Esophagus muscularis mucosa (tissue), 4 donors: ENCODE measurements at regions not wholly inside any gene's neighbourhood (a gene's known extent, or its start where the extent isn't known, plus 50 kb on each side); places are given as distances from the start of the nearest gene placed in this dataset.

Experiments used
- DNase-seq: peaks from one replicate; pipeline ENCODE4 v3.0.0-alpha.2; 2017; ENCODE audit errors: extremely low spot score
- H3K27ac ChIP-seq, 4 donors: fragments of 200-600 bp; sonication (generic); replicated peaks in 1 of 4; 1 replicate in 3 of 4; 2 replicates in 1 of 4; pipeline ENCODE4 v1.5.1; 2016 to 2019; ENCODE audit warnings: mild to moderate bottlenecking in 1 of 4
- H3K27me3 ChIP-seq, 4 donors: fragments of 200-600 bp; sonication (generic); one replicate each; pipeline versions ENCODE4 v1.5.1 to v1.6.0; 2016 to 2019
- H3K36me3 ChIP-seq, 4 donors: fragments of 200-600 bp; sonication (generic); one replicate each; pipeline ENCODE4 v1.5.1; 2016 to 2019
- H3K4me1 ChIP-seq, 4 donors: fragments of 200-600 bp; sonication (generic); one replicate each; pipeline ENCODE4 v1.5.1; 2016 to 2019
- H3K4me3 ChIP-seq, 4 donors: fragments of 200-600 bp; sonication (generic); 1 replicate in 2 of 4; 2 replicates in 2 of 4; pipeline ENCODE4 v1.5.1; 2016 to 2019; ENCODE audit warnings: mild to moderate bottlenecking in 4 of 4, moderate library complexity in 1 of 4
- H3K9me3 ChIP-seq, 4 donors: fragments of 200-600 bp; sonication (generic); 1 replicate in 3 of 4; 2 replicates in 1 of 4; pipeline ENCODE4 v1.5.1; 2016 to 2019
- EP300 ChIP-seq: sonication (generic); formaldehyde crosslinking; IDR thresholded peaks from one replicate; pipeline ENCODE4 v1.6.1; 2017; ENCODE audit warnings: antibody characterized with exemption
- POLR2A ChIP-seq: fragments of 450-650 bp; IDR thresholded peaks from one replicate; pipeline ENCODE4 v1.6.1; 2017; ENCODE audit warnings: antibody characterized with exemption, moderate library complexity, mild to moderate bottlenecking, low read depth
- POLR2AphosphoS5 ChIP-seq, 2 donors: sonication (generic); formaldehyde crosslinking; IDR thresholded peaks; one replicate each; pipeline ENCODE4 v1.6.1; 2017; ENCODE audit warnings: antibody characterized with exemption in 2 of 2
- WGBS: methylation state at CpG from one replicate; pipeline ENCODE4 v1.1.5; 2018; 5-methylcytosine and 5-hydroxymethylcytosine counted together
- intact Hi-C: fragments of 100-400 bp; cut with DNase I; formaldehyde crosslinking; loops from one replicate; pipeline ENCODE4 v1.15.1; 2023
- TF ChIP-seq, protein P1 (sequence below), 3 experiments: fragments of 200-600 bp in 2 of 3; fragments of 450-650 bp in 1 of 3; sonication (generic) in 2 of 3; IDR thresholded peaks; one replicate each; pipeline ENCODE4 v1.5.1; 2017 to 2019; ENCODE audit warnings: antibody characterized with exemption in 3 of 3, mild to moderate bottlenecking in 2 of 3, moderate library complexity in 1 of 3

DNA sequence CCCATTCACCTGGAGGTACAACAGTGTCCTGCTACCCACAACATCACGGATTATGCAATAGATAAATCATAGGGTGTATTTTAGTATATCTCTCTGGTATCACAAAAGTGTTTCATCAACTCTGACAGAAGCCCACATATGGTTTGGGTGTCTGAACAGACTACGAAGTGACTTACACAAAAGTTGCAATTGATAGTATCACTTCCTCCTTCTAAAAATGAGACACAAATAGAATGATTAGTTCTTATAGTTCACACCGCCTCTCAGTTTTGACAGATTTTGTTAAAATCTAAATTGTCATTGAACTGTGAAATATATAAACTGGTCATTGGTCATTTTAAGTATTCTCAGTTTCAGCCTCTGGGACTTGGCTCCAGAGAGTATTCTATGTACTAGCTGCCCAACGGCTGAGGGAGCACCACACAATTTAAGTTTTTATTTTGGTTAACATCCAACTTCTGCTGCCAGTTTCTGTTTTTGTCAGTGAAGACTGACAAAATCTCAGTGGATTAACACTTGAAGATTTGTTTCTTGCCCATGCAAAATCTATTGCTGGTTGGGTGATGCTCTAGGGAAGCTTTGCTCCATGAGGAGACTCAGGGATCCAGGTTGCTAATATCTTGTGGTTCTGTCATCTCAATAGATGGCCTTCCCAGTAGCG is 113.8 kb upstream of the PUDP start:
- Histone ChIP-seq H3K4me1 (no peaks in the 10 kb centered on the region), H3K36me3 (peaks cover 0 to 11% (median 0%) of the 10 kb centered on the region in 4 donors), H3K9me3 (no peaks in the 10 kb centered on the region), H3K4me3 (no peak overlapping the region), H3K27me3 (no peaks in the 10 kb centered on the region), H3K27ac (no peak overlapping the region)
- no peak for TF ChIP-seq POLR2A
- TF ChIP-seq, protein P1, sequence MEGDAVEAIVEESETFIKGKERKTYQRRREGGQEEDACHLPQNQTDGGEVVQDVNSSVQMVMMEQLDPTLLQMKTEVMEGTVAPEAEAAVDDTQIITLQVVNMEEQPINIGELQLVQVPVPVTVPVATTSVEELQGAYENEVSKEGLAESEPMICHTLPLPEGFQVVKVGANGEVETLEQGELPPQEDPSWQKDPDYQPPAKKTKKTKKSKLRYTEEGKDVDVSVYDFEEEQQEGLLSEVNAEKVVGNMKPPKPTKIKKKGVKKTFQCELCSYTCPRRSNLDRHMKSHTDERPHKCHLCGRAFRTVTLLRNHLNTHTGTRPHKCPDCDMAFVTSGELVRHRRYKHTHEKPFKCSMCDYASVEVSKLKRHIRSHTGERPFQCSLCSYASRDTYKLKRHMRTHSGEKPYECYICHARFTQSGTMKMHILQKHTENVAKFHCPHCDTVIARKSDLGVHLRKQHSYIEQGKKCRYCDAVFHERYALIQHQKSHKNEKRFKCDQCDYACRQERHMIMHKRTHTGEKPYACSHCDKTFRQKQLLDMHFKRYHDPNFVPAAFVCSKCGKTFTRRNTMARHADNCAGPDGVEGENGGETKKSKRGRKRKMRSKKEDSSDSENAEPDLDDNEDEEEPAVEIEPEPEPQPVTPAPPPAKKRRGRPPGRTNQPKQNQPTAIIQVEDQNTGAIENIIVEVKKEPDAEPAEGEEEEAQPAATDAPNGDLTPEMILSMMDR (IDR thresholded peaks at IDR 0.05) = no peak
- no peak for TF ChIP-seq EP300
- no peak for TF ChIP-seq POLR2AphosphoS5 (IDR thresholded peaks at IDR 0.05)
- DNase-seq = no peak
- WGBS = 76% methylated on average over 5 of the region's 5 CpGs
- intact Hi-C loops = no loop called here

DNA sequence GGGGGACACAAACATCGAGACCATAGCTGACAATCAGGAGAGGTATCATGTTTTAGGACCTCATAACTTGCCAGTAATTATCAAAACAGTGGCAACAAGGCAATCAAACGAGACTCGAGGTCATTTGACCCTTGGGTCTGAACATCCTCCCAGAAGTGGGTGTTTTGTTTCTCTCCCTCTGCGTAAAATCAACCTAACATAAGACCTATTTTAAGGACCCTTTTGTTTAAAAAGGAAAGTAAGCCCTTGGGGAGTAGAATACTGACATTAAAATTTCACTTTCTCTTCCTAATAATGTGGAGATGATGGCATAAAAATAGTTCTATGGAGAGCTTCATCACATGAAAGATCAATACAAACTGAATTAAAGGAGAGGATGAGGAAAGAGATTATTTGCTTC is 106.2 kb upstream of the PUDP start:
- 86% methylated on average over 4 of the region's 4 CpGs for WGBS
- Histone ChIP-seq H3K36me3 (no peaks in the 10 kb centered on the region), H3K4me3 (no peak overlapping the region), H3K4me1 (no peaks in the 10 kb centered on the region), H3K9me3 (peaks cover 0 to 12% (median 0%) of the 10 kb centered on the region in 4 donors), H3K27me3 (no peaks in the 10 kb centered on the region), H3K27ac (no peak overlapping the region)
- DNase-seq = no peak
- TF ChIP-seq POLR2A (no peak), POLR2AphosphoS5 (IDR thresholded peaks at IDR 0.05) (no peak), EP300 (no peak)
- TF ChIP-seq, protein P1 (IDR thresholded peaks at IDR 0.05) = no peak
- intact Hi-C loops = no loop called here

DNA sequence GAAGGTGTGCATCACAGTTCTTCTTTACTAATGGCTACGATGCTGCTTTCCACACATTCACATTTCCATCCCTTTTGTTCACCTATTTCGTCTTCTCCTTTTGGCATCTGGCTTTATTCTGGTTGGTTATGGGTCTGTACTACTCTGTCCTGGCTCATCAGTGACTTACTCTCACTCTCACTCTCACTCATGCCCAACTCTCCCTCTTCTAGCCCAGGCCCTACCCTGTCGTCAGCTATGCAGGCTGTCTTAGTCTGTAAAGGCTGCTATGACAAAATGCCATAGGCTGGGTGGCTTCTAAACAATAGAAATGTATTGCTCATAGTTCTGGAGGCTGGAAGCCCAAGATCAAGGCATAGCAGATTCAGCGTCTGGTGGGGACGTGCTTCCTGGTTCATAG is 105.6 kb upstream of the PUDP start:
- Histone ChIP-seq H3K27me3 (no peaks in the 10 kb centered on the region), H3K4me3 (no peak overlapping the region), H3K27ac (no peak overlapping the region), H3K9me3 (peaks cover 0 to 13% (median 0%) of the 10 kb centered on the region in 4 donors), H3K4me1 (no peaks in the 10 kb centered on the region), H3K36me3 (no peaks in the 10 kb centered on the region)
- intact Hi-C loops = no loop called here
- DNase-seq = no peak
- WGBS = 89% methylated on average over 5 of the region's 5 CpGs
- TF ChIP-seq POLR2A = no peak
- TF ChIP-seq, protein P1 (IDR thresholded peaks at IDR 0.05) = no peak

GRCh38 chrX:7252013-7252610 is 104.2 kb upstream of the PUDP start:
- no peak for DNase-seq
- Histone ChIP-seq H3K9me3 (peaks cover 0 to 13% (median 0%) of the 10 kb centered on the region in 4 donors), H3K27ac (no peak overlapping the region), H3K4me1 (no peaks in the 10 kb centered on the region), H3K36me3 (no peaks in the 10 kb centered on the region), H3K27me3 (no peaks in the 10 kb centered on the region), H3K4me3 (no peak overlapping the region)
- WGBS = 82% methylated on average over 5 of the region's 5 CpGs
- TF ChIP-seq, protein P1 (IDR thresholded peaks at IDR 0.05) = no peak
- no peak for TF ChIP-seq POLR2AphosphoS5 (IDR thresholded peaks at IDR 0.05)
- no peak for TF ChIP-seq EP300
- no peak for TF ChIP-seq POLR2A
- intact Hi-C loops = no loop called here

DNA sequence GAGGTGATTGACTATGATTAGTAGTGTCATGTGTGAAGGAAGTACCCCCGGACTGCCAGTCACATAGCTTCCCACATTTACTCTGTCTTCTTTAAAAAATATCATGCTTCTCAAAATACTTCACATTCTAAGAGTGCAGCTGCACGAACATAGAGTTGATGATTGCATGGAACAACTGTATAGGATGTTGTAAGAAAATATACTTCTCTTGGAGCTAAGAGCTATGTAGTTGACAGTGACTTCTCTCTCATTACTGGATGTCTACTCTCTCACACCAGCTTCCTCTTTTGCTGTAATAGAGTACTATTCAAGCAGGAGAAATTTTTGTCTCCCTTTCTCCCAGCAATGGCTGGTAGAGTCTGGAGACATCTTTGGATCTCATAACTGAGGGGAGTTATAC is 99.4 kb upstream of the PUDP start:
- no peak overlapping the region for H3K27ac ChIP-seq
- H3K27me3 ChIP-seq = no peaks in the 10 kb centered on the region
- WGBS = 69% methylated on average over 2 of the region's 2 CpGs
- TF ChIP-seq POLR2AphosphoS5 (IDR thresholded peaks at IDR 0.05) = no peak
- TF ChIP-seq POLR2A = no peak
- TF ChIP-seq, protein P1 (IDR thresholded peaks at IDR 0.05) = no peak
- TF ChIP-seq EP300 = no peak
- intact Hi-C loops = no loop called here
- DNase-seq = no peak
- H3K4me1 ChIP-seq = no peaks in the 10 kb centered on the region
- no peaks in the 10 kb centered on the region for H3K36me3 ChIP-seq
- H3K4me3 ChIP-seq = no peak overlapping the region
- H3K9me3 ChIP-seq = peaks cover 0 to 6% (median 0%) of the 10 kb centered on the region in 4 donors
